ENCODE measurements at regions not wholly inside any gene's neighbourhood (a gene's known extent, or its start where the extent isn't known, plus 50 kb on each side); places are given as distances from the start of the nearest gene placed in this dataset.

DNA sequence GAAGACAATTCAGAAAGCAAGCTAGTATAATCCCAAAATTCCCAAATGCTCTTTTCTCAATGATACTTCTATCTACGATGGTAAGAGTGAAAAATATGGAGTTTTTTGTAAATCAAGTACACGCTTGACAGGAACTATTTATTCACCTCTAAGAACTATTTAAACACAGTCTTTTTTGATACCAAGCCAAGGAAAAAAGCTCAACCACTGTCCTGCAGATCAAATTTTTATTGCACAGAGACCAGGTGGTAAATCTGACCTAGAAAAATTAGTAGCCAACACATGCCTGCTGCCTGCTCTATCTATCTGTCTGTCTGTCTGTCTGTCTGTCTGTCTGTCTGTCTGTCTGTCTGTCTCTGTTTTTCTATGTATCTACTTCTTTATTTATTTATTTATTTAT is 292.2 kb downstream of the MZT1 start:
- no peak for DNase-seq

DNA sequence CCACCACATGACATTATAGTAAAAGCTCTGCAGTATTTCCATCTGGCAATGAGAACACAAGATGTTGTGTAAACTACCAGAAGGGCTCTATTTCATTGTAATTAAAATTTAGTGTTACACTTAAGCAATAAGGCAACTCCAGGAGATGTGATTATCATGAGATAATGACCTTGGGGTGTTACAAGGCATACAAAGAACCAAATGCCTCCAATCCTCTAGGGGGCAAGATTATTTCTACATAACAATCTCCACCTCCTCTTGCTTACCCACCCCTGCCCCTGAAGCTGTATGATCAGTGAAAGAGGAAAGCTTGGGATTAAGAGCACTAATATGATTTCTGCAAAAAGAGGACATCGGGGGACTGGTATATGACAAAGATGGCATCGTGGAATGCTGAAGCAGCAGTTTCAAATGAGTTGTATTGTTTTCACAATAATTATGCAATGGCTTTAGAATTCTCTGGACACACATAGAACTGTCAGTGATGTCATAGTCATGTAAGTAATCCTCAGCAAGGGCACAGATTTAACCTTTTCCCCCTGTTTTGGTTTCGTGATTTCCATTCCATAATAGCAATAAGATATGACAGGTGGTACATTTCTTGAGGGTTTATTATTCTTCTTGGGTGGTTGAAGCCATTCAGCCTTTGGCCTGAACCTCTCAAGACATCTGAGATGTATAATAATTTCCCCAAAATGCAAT is 295.3 kb downstream of the MZT1 start:
- DNase-seq: no peak

DNA sequence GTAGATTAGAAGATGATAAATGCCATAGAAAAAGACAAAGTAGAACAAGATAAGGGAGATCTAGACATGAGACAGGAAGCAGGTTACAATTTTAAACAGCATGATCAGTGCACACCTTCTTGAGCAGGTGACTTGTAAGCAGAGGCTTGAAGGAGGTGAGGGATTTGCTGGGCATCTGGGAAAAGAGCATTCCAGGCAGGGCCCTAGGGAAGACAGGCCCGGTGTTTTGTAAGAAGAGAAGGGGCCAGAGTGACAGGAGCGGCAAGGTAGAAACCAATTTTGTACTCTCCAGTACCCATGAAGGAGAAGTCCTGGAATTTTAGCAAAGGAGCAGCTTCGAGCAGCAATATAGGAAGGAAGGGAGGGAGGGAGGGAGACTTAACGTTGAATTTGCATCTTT is 296.5 kb downstream of the MZT1 start:
- DNase-seq: no peak

DNA sequence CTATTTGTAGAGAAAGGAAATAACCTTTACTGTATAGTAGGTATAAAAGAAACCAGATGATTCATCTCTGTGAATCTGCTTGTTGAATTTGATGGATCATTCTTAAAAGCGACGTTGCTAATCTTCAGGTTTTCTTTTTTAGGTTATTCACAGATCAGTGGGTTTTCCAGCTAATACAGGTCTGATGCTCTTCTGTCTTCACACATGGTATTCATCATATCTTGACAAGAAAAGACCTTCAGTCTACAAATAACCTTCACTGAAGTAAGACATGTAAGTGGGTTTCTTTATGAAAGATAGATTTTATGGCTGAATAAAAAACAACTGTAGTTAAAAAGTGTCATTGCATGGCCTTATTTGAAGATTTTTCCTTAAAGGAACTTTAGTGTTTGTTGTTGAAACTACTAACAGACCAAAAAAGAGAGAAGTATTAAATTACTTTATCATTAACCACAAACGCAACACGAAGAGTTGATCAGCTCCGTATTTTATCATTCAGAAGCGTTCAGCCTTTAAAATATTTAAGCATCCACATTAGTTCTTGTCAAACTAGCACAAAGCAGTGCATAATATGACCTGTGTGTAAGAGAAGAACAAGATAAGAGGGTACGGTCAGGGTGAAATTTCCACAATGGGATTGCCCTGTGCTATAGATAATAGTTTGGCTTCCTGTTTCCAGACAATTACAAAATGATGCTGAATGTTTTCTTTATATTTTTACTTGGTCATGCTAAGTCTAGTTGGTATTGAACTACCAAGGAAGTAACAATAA is 299.5 kb downstream of the MZT1 start:
- no peak for DNase-seq

DNA sequence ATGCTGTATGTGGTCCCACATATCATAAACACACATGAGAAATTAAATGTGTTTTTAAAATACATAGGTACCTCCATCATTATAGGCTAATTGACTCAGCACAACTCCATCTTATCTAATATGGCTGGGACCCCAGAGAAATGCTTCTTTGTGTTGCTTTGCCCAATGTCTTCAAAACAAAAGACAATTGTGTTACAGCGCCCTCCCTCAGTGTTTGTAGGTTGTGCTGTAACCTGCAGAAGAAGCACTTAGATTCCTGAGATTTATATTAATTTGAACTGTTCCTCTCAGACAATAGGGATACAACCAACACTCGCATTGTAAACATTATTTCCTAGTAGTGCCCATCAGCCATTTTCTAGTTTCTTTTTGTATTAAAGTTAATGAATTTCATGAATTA is 303.4 kb downstream of the MZT1 start:
- no peak for DNase-seq

DNA sequence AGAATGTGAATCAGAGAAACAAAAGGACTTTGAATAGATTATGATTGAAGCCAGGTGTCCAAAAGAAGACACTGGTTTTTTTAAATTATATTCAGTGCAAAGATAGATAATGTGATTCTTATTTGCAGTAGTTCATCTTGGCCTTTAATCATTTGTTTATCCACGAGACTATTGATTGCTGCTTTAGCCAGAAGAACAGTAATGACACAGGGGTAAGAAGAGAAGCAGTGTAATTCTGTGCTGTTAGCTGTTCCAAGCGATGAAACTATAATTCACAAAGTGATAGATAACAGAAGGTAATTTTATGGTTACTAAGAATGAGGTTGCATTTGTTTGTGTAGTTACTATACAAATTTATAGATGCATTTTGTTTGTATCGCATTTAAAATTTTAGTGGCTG is 311.6 kb downstream of the MZT1 start:
- DNase-seq: no peak

DNA sequence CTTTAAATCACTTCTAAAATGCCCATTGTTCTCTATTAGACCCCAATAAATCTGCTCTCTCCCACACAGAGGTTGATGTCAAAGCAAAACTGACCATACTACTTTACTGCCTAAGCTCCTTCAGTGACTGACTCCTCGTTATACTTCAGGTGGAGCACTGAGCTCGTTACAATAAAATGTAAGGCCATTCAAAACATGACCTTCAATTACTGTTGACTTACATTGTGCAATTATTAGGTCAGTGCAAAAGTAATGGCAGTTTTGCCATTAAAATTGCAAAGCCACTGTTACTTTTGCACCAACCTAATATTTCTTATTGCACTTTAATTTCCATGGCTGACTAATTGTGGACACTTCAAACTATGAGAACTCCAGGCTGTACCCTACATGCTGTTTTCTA is 314.9 kb downstream of the MZT1 start:
- no peak for DNase-seq

DNA sequence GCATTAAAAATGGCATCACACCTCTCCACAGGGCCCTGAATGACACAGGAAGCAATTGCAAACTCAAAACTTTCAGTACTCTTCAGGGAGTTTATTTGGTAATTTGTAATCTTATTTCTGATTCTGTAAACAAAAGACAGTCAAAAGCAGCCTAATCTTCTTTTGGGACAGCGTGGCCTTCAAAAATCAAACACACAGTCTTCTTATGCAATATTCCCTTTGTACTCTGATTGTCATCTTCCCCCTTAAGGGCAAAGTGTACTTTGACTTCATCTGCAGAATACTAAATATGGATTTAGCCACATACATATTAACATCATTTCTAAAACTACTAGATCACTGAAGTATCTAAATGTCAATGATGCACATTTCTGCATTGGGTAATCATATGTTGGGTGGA is 322.0 kb downstream of the MZT1 start:
- no peak for DNase-seq

DNA sequence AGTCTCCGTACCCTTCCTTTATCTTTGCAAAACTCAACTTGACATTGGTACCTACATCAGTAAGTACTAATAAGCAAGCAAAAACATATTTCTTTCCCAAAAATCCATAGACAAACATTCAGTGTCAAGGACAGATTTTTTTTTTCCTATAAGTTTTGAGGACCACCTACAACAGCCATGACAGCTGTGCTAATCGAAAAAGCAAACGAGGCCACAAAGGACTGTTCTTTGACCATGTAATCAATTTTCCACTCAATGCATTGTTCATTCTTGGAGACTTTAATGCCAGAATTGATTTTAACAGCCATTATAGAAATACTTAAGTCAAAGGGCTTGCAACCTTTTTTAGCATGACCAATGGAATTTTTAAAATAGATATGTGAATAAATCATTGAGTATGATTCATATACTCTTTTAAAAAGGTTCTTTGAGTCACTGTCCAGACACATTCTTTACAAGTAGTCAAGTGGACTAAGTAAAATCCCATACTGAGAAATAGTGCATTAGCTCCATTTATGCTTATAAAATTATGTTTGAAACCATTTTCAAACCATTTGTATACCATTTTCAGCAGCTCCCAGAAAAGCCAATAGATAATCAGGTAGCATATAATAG is 323.9 kb downstream of the MZT1 start:
- no peak for DNase-seq

DNA sequence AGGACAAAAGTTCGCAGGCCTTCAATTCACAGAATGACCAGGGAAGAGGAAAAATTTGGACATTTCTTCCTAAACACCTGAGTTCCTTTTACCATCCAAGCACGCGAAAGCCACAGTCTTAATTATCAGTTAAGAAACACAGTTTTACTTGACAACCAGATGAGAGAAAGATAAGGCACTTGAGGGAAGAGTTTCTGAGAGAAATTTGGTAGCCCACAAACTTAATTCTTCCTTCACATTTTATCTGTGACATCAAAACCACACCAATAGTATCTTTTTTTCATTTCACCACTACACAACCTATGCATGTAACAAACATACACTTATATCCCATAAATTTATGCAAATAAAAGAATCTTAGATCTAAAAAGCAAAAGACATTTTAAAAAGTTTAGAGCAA is 326.6 kb downstream of the MZT1 start:
- DNase-seq: no peak

DNA sequence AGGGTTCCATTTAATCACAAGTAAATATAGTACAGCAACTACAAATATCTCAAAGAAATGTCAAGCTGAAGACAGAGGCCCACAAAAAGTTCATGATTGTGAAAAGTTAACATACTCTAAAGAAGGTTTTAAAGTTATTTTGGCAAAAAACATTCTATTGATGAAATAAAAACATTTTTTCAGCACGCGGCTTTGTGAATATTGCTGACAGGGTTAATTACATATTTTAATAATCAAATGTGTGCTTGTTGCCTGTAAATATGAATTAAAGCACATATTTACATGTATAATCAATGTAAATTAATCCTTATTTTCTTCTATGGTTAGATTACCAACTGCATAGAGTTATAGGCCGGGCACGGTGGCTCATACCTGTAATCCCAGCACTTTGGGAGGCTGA is 328.1 kb downstream of the MZT1 start:
- no peak for DNase-seq

DNA sequence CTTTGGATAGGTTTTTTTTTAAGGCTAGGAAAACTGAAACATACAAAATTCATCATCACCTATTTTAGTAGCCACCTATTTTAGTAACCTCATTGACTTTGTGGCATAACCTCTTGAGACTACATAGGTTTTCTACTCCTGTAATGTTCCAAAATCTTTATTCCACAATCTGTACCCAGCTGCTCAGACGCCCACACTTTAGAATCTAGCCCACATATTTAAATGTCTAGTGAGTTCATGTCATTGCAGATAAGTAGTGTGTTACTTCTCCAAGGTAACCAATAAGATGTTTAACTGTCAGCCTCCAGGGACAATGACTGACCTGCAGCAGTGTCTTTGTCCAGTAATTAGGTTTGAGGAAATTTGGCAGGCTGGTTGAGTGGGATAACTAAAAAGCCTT is 330.2 kb downstream of the MZT1 start:
- DNase-seq: no peak

DNA sequence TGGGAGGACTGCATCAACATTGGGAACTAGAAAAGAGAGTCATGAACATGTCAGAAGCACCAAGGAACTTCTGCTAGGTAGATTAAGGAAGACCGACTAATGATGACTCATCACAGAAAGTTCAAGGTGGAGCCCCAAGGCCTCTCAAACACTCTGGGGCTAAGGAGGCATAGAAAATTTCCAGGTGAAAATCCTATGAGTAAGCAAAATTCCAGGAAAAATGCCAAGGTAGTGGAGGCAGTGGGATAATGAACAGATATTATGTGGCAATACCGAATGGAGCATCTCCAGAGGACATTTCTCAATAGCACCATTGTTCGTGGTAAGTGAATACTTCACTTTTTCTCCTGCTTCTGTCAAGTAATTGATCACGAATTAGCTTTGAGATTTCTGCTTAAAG is 336.5 kb downstream of the MZT1 start:
- no peak for DNase-seq

DNA sequence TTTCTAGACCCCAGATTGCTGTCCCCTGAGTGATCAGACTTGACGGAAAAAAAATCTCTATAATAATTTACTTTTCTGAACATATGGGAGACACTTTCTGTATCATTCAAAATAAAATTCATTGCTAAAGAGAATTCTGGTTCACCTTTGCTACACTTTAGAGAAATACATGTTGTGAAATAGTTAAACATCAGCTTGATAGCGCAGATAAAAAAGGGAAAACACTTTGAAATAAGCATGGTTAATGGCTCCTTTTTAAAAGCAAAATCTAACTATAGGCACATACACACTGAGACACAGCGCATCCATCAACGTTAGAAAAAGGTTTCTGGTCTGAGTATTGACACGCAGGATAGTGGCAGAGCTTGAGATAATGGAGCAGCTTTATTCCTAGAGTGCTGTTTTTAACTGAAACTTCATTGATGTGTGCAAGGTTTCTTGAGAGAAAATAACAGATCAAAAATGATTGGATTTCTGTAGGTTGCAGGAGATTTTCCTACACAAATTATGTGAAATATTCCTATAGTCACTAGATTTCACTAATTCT is 341.2 kb downstream of the MZT1 start:
- no peak for DNase-seq

DNA sequence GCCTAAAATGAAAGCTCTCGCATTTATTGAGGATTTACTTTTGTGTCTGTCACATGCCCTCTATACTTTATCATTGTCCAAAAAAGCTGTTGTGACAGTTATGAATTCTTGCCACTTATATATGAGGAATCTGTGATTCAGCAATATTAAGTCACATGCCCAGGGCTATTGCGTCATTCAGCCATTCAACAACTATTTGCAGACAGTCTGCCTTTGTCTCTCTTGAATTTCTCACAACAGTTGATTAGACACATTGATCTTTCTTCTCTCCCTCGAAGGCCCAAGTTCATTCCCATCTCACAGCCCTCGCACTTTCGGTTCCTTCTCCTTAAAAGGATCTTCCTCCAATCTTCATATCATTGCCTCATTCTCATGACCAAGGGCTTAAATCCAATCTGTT is 342.6 kb downstream of the MZT1 start:
- DNase-seq: no peak

DNA sequence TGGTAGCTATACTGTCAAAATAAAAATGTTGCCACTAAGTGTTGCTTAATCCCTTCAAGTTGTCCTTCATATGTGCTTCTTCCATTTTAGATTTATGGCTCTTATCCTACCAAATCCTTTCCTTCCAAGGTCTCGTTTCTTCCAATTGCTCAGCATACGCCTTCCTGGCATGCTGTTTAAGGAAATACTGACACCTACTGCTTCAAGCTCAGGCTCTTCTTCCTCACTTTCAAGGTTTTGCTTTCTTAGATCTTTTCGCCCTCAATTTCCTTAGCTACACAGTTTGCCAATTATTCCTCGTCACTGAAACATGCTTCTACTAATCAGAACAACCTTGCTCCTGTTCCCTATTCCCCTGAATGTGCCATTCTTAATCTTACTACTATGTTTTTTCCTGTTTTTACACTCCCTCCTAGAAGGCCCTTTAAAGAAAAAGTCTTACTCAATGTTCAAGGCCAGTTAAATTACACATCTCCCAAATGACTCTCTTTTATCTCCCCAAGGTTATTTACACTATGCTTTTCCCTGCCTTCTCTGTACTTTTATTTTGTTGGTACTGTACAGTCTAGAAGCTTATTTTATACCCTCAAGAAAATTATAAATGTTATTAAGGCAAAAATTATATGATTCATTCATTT is 343.1 kb downstream of the MZT1 start:
- DNase-seq: no peak

DNA sequence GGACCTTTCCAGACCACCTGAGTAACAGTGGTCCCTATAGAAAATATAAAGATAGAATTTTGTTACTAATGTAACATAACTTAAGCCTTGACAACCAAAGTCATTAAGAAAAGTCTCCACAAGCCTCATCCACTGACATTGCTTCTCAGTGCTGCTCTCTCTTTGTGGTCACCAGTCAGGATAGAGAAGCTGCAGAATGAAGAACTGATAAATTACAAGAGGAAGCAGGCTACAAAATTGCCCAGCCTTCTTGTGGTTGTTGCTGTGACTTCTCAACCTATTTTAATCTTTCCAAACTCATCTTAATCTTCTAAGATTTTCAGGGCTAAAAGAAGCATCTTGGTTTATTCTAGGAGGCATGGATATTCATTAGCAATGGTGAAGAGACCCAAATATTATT is 343.8 kb downstream of the MZT1 start:
- no peak for DNase-seq

DNA sequence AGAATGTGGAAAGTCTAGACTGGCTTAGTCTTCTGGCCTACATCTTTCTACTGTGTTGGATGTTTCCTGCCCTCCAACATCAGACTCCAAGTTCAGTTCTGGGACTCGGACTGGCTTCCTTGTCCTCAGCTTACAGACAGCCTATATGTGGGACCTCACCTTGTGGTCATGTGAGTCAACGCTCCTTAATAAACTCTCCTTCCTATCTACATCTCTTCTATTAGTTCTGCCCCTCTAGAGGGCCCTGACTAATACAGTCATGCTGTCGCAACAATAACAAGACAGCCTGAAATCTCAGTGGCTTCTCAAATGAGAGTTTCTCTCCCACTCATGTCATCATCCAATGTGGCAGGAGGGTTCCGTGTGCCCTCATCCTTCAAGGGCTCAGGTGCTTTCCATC is 347.8 kb downstream of the MZT1 start:
- no peak for DNase-seq

DNA sequence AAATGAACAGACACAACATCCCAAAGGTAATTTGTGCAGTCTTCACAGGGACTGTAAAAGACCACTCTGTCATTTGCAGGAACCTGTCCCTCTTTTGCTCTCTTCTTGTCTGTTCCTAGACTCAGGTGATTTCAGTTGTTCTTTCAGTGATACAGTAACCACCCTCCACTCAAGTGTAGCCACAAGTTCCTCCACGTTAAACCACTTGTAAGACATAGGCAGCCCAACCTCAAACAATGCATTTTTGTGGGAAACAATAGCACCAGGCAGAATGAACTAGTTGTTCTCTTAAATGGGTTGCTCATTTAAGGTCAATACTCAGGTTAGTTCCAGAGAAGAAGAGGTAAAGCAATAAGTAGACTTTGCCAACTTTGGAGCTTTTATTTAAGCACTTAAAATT is 359.4 kb downstream of the MZT1 start:
- DNase-seq: no peak

DNA sequence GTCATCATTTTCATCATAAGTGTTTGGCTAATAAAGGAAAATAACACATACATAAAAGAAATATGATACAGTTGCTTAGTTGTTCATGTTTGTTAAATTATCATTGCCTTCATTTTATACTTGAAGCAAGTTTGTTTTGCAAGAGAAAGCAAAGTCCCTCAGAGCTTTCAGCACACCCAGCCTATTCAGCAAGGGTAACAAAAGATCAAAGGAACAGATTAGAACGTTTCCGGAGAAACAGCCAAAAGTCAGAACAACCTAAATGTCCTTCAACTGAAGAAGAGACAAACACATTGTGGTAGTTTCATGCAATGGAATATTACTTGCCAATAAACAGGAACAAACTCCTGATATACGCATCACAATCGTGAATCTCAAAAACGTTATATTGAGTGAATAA is 380.7 kb downstream of the MZT1 start:
- no peak for DNase-seq

DNA sequence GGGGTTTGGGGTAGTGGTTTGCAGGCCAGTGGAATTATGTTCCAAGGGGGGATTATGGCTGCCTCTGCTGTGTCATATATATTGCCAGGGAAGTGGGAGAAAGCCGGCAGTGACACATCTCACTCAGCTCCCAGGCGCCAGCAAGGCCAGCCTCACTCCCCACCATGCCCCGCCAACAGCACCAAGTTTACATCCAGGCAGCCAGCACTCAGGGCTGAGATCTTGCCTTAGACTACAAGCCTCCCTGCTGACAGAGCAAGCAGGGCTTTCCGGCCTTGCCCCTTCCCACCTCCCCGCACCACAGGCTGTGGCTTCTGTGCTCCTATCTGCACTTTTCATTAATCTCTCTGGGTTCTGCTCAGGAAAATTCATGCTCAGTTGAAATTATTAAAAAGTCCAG is 385.1 kb downstream of the MZT1 start:
- DNase-seq: no peak

DNA sequence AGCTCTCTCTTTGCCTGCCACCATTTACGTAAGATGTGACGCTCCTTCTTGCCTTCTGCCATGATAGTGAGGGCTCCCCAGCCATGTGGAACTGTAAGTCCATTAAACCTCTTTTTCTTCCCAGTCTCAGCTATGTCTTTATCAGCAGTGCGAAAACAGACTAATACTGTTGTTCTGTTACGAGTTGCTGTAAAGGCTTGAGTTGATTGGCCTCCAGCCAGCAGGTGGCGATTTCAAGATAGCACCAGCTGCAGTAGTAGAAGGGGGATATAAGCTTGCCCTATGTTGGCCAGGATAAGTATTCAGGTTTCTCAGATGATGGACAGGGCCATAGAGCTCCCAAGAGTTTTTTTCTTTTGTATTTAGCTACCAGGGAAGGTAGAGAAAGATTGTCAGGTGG is 385.5 kb downstream of the MZT1 start:
- no peak for DNase-seq

DNA sequence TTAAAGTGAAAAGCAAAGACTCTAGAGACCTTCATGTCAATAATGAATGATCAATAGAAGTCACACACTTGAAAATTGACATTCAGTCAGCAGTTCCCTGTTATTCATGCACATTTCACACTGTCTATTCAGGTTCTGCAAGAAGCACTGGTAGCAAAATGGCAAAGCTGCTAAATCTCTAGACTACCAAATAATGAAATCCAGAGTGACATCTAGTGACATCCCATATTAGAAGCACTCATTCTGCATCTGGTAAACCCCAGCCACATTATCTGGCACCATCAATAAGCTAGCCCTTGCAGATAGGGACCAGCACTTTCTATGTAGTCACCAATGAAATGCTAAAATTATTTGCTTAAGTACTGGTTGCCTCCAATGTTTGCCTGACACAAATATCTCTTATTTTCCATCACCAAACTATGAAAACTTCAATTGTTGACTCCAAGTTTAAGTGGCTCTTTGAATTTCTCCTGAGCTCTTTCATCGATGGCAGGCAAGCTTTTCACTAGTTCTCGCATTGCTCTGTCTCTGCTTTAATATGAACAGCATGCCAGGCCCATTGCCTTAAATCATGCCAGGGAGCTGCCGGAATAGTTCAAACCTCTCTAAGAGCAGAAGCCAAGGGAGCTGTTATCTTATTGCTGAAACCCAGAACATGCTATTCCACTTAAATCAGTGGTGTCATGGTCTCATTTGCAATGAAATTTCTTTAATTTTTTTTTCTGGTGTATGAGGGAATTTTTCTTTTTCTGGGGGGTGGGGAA is 409.9 kb downstream of the MZT1 start:
- no peak for DNase-seq
